ENCODE measurements at regions not wholly inside any gene's neighbourhood (a gene's known extent, or its start where the extent isn't known, plus 50 kb on each side); places are given as distances from the start of the nearest gene placed in this dataset.

DNA sequence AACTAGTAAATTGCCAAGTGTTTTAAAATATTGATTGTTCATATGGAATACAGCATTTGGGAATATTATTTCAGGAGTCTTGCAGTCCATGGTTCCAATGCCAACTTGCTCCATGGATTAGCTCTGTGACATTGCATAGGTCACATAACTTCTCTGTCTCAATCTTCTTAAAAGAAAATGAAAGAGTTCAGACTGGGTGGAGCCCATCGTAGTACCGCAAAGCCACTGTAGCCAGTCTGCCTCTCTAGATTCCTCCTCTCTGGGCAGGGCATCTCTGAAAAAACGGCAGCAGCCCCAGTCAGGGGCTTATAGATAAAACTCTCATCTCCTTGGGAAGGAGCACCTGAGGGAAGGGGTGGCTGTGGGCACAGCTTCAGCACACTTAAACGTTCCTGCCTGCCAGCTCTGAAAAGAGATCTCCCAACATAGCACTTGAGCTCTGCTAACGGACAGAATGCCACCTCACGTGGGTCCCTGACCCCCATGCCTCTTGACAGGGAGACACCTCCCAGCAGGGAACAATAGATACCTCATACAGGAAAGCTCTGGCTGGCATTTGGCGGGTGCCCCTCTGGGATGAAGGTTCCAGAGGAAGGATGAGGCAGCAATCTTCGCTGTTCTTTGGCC lies 168.8 kb upstream of the CNTN4 start:
- no peaks in the 10 kb centered on the region for H3K27me3 ChIP-seq (ENCODE audit: insufficient read depth, low read length, poor library complexity, severe bottlenecking)
- no peaks in the 10 kb centered on the region; the same call in 1 of the 2 replicates for H3K9me3 ChIP-seq (ENCODE audit: insufficient read depth, low read depth, low read length)
- H3K36me3 ChIP-seq (ENCODE audit: insufficient read depth, low read length), result no peaks in the 10 kb centered on the region

DNA sequence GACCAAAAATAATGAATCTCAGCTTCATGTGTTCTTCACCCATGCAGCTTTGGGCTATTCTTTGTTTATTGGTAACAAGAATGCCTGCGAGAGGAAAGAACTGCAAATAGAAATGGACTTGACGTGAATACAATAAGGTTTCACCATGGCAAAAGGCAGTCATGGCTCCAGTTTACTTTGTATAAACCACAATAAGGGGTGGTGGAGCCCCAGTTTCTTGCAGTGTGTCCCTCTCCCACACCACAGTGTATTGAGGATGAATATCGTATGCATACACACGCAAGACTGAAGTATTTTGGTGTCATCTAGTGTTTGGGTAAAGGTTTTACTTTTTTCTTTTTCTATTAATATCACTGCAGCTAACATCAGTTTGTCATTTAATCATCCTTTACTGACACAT lies 159.7 kb upstream of the CNTN4 start:
- H3K79me2 ChIP-seq (ENCODE audit: insufficient read depth, low read length), result no peaks in the 10 kb centered on the region
- no peaks in the 10 kb centered on the region for H3F3A ChIP-seq (ENCODE audit: low read depth)
- TF ChIP-seq, protein P1, sequence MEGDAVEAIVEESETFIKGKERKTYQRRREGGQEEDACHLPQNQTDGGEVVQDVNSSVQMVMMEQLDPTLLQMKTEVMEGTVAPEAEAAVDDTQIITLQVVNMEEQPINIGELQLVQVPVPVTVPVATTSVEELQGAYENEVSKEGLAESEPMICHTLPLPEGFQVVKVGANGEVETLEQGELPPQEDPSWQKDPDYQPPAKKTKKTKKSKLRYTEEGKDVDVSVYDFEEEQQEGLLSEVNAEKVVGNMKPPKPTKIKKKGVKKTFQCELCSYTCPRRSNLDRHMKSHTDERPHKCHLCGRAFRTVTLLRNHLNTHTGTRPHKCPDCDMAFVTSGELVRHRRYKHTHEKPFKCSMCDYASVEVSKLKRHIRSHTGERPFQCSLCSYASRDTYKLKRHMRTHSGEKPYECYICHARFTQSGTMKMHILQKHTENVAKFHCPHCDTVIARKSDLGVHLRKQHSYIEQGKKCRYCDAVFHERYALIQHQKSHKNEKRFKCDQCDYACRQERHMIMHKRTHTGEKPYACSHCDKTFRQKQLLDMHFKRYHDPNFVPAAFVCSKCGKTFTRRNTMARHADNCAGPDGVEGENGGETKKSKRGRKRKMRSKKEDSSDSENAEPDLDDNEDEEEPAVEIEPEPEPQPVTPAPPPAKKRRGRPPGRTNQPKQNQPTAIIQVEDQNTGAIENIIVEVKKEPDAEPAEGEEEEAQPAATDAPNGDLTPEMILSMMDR (conservative IDR thresholded peaks at IDR 0.05; ENCODE audit: low read length), result no peak
- TF ChIP-seq EZH2phosphoT487 (IDR thresholded peaks at IDR 0.05; ENCODE audit: borderline replicate concordance), result no peak
- H2AFZ ChIP-seq (ENCODE audit: low read length), result no peak overlapping the region
- H3K9ac ChIP-seq (ENCODE audit: low read depth, low read length, poor library complexity, severe bottlenecking), result no peak overlapping the region
- no peaks in the 10 kb centered on the region for H3K27me3 ChIP-seq (ENCODE audit: insufficient read depth, low read length, poor library complexity, severe bottlenecking)
- H3K9me2 ChIP-seq (replicated peaks; ENCODE audit: low read depth, low read length), result no peaks in the 10 kb centered on the region
- no peaks in the 10 kb centered on the region for H3K9me3 ChIP-seq (ENCODE audit: insufficient read depth, low read depth, low read length)
- no peaks in the 10 kb centered on the region for H3K36me3 ChIP-seq (ENCODE audit: insufficient read depth, low read length)
- no peaks in the 10 kb centered on the region for H4K20me1 ChIP-seq (ENCODE audit: insufficient read depth, low read length, poor library complexity, severe bottlenecking)
- H3K4me3 ChIP-seq (ENCODE audit: low read length, poor library complexity, severe bottlenecking), result no peak overlapping the region
- H3K4me2 ChIP-seq (ENCODE audit: low read depth, low read length, poor library complexity, severe bottlenecking), result no peak overlapping the region
- H3K4me1 ChIP-seq (ENCODE audit: insufficient read depth, low read length, poor library complexity, severe bottlenecking), result no peaks in the 10 kb centered on the region

More for the DNA sequence above, 168.8 kb upstream of the CNTN4 start:
- Histone ChIP-seq H2AFZ (ENCODE audit: low read length) (no peak overlapping the region), H3F3A (ENCODE audit: low read depth) (no peaks in the 10 kb centered on the region), H3K4me3 (ENCODE audit: low read length, poor library complexity, severe bottlenecking) (no peak overlapping the region), H4K20me1 (ENCODE audit: insufficient read depth, low read length, poor library complexity, severe bottlenecking) (no peaks in the 10 kb centered on the region), H3K4me2 (ENCODE audit: low read depth, low read length, poor library complexity, severe bottlenecking) (no peak overlapping the region), H3K9me2 (replicated peaks; ENCODE audit: low read depth, low read length) (no peaks in the 10 kb centered on the region), H3K79me2 (ENCODE audit: insufficient read depth, low read length) (no peaks in the 10 kb centered on the region), H3K4me1 (ENCODE audit: insufficient read depth, low read length, poor library complexity, severe bottlenecking) (no peaks in the 10 kb centered on the region), H3K9ac (ENCODE audit: low read depth, low read length, poor library complexity, severe bottlenecking) (no peak overlapping the region)
- no peak for TF ChIP-seq EZH2phosphoT487 (IDR thresholded peaks at IDR 0.05; ENCODE audit: borderline replicate concordance)
- TF ChIP-seq, protein P1 (conservative IDR thresholded peaks at IDR 0.05; ENCODE audit: low read length), result no peak

DNA sequence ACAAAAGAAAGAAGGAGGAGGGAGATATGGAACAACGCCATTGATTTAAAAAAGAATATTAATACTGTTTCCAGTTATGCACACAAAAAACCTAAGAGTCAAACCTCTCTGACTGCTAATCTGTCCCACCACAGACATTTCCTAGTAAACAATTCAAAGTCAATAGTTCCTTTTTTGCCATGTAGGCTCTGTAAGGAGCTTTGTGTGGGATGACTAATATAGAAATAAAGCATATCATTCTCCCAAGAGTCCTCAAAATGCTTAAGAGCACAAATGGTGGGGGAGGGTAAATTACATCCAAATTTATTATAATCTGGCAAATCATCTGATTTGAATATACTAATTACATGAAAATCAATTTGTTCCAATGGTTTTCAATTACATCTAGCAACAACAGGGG lies 155.9 kb upstream of the CNTN4 start:
- no peaks in the 10 kb centered on the region for H3K9me2 ChIP-seq (replicated peaks; ENCODE audit: low read depth, low read length)

More for the DNA sequence above, 155.9 kb upstream of the CNTN4 start:
- Histone ChIP-seq H3K4me2 (ENCODE audit: low read depth, low read length, poor library complexity, severe bottlenecking) (no peak overlapping the region), H3K36me3 (ENCODE audit: insufficient read depth, low read length) (no peaks in the 10 kb centered on the region), H3K27me3 (ENCODE audit: insufficient read depth, low read length, poor library complexity, severe bottlenecking) (no peaks in the 10 kb centered on the region), H3K4me1 (ENCODE audit: insufficient read depth, low read length, poor library complexity, severe bottlenecking) (no peaks in the 10 kb centered on the region), H3K4me3 (ENCODE audit: low read length, poor library complexity, severe bottlenecking) (no peak overlapping the region), H3F3A (ENCODE audit: low read depth) (no peaks in the 10 kb centered on the region), H2AFZ (ENCODE audit: low read length) (no peak overlapping the region), H3K9me3 (ENCODE audit: insufficient read depth, low read depth, low read length) (peaks cover 3% of the 10 kb centered on the region; the same call in 1 of the 2 replicates), H3K9ac (ENCODE audit: low read depth, low read length, poor library complexity, severe bottlenecking) (no peak overlapping the region), H3K79me2 (ENCODE audit: insufficient read depth, low read length) (no peaks in the 10 kb centered on the region), H4K20me1 (ENCODE audit: insufficient read depth, low read length, poor library complexity, severe bottlenecking) (no peaks in the 10 kb centered on the region)
- TF ChIP-seq EZH2phosphoT487 (IDR thresholded peaks at IDR 0.05; ENCODE audit: borderline replicate concordance), result no peak
- TF ChIP-seq, protein P1 (conservative IDR thresholded peaks at IDR 0.05; ENCODE audit: low read length), result no peak

All from Loucy (cell line).